ENCODE measurements at regions not wholly inside any gene's neighbourhood (a gene's known extent, or its start where the extent isn't known, plus 50 kb on each side); places are given as distances from the start of the nearest gene placed in this dataset.
A peak's percentile ranks its signal among the peaks of the same experiment; 100 is the strongest.

DNA sequence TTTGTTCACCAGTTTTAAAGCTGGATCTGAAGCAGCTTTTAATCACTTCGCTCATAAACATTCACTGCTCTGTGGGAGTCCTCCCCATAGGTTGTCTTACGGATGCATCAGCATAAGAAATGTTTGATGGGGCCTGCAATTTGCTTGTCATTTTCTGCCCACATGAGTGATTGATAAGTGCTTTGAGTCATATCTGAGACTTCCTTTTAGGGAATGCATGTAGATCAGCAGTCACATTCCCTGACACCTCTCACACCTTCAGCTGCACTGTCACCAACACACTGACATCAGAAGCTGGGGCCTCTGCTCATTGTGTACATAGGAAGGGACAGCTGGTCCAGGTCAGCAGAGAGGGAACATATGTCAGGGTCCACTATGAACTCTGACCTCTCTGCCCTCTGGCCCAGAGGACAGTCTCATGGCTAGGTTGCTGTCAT lies 84.1 kb upstream of the SPATA31D4 start (continued):
- TF ChIP-seq, protein P1, sequence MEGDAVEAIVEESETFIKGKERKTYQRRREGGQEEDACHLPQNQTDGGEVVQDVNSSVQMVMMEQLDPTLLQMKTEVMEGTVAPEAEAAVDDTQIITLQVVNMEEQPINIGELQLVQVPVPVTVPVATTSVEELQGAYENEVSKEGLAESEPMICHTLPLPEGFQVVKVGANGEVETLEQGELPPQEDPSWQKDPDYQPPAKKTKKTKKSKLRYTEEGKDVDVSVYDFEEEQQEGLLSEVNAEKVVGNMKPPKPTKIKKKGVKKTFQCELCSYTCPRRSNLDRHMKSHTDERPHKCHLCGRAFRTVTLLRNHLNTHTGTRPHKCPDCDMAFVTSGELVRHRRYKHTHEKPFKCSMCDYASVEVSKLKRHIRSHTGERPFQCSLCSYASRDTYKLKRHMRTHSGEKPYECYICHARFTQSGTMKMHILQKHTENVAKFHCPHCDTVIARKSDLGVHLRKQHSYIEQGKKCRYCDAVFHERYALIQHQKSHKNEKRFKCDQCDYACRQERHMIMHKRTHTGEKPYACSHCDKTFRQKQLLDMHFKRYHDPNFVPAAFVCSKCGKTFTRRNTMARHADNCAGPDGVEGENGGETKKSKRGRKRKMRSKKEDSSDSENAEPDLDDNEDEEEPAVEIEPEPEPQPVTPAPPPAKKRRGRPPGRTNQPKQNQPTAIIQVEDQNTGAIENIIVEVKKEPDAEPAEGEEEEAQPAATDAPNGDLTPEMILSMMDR (IDR thresholded peaks at IDR 0.05) = no peak
- TF ChIP-seq MYC (IDR thresholded peaks at IDR 0.05; ENCODE audit: borderline replicate concordance, low read length) (no peak), EP300 (IDR thresholded peaks at IDR 0.05) (no peak), CEBPB (IDR thresholded peaks at IDR 0.05) (no peak)
- TF ChIP-seq, protein P2, sequence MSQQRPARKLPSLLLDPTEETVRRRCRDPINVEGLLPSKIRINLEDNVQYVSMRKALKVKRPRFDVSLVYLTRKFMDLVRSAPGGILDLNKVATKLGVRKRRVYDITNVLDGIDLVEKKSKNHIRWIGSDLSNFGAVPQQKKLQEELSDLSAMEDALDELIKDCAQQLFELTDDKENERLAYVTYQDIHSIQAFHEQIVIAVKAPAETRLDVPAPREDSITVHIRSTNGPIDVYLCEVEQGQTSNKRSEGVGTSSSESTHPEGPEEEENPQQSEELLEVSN (IDR thresholded peaks at IDR 0.05; ENCODE audit: borderline replicate concordance, low read depth) = no peak

- Histone ChIP-seq H3K4me2 (no peak overlapping the region), H3K4me3 (no peak overlapping the region), H3K4me1 (peaks cover 23% of the 10 kb centered on the region), H3K27ac (peak overlapping the region in 1 of 2 experiments; percentile 42; a peak in 1 of 6 replicates), H3K9me3 (no peaks in the 10 kb centered on the region)
- ChIA-PET CTCF (interaction anchor here (0.7 to 4.4 kb wide), 13 partner anchors 12 to 759 kb away, joined by 3 to 22 read pairs (median 4); no protein-coding TSS in a partner anchor), POLR2A (interaction anchor here (0.6 kb wide), 1 partner anchor 170 kb away, joined by 7 read pairs; no protein-coding TSS in a partner anchor)
- no peak for TF ChIP-seq RARB (CRISPR knock-in tag; IDR thresholded peaks at IDR 0.05)
- TF ChIP-seq, protein P2 (IDR thresholded peaks at IDR 0.05; ENCODE audit: borderline replicate concordance, low read depth) = no peak
- no peak for TF ChIP-seq HOXA7 (CRISPR knock-in tag; IDR thresholded peaks at IDR 0.05)
- TF ChIP-seq BHLHE40 (IDR thresholded peaks at IDR 0.05; ENCODE audit: low read depth, low read length) = no peak
- TF ChIP-seq MAFK (IDR thresholded peaks at IDR 0.05; ENCODE audit: partially characterized antibody) = no peak
- no peak for TF ChIP-seq FOSL2 (IDR thresholded peaks at IDR 0.05)
- TF ChIP-seq FOSL2 (CRISPR knock-in tag; IDR thresholded peaks at IDR 0.05) = no peak
- no peak for TF ChIP-seq NPAS2 (CRISPR knock-in tag; IDR thresholded peaks at IDR 0.05; ENCODE audit: borderline replicate concordance)
- TF ChIP-seq TP53 (CRISPR knock-in tag; IDR thresholded peaks at IDR 0.05) = no peak
- no peak for TF ChIP-seq HES2 (IDR thresholded peaks at IDR 0.05)
- no peak for TF ChIP-seq KDM1A (IDR thresholded peaks at IDR 0.05; ENCODE audit: low read depth)
- no peak for TF ChIP-seq SREBF2 (IDR thresholded peaks at IDR 0.05)
- no peak for TF ChIP-seq EP300 (IDR thresholded peaks at IDR 0.05)
- TF ChIP-seq RNF2 (IDR thresholded peaks at IDR 0.05; ENCODE audit: borderline replicate concordance, low read depth) = no peak
- TF ChIP-seq PHF8 (IDR thresholded peaks at IDR 0.05; ENCODE audit: borderline replicate concordance, low read depth) = no peak
- TF ChIP-seq HDAC2 (IDR thresholded peaks at IDR 0.05) = no peak
- no peak for TF ChIP-seq TFCP2L1 (CRISPR knock-in tag; IDR thresholded peaks at IDR 0.05)
- TF ChIP-seq ZC3H11A (IDR thresholded peaks at IDR 0.05) = no peak
- TF ChIP-seq PBX3 (IDR thresholded peaks at IDR 0.05) = no peak
- 69% methylated on average over 9 of the region's 9 CpGs for WGBS (ENCODE audit: missing lambda C conversion rate)
- no peak for FAIRE-seq
- no peak for DNase-seq (ENCODE audit: low read depth in 1 of 2, low spot score in 1 of 2)
- ATAC-seq = no peak
Observed at GRCh38 chr9:81847181-81847915, 80.9 kb upstream of the SPATA31D4 start.
